HG03280 (cell line): ENCODE measurements at regions not wholly inside any gene's neighbourhood (a gene's known extent, or its start where the extent isn't known, plus 50 kb on each side); places are given as distances from the start of the nearest gene placed in this dataset.
A peak's percentile ranks its signal among the peaks of the same experiment; 100 is the strongest.
"Not testable (repeated sequence)": the region's sequence is repeated elsewhere in the genome, so short reads cannot be mapped to it uniquely, and the experiment has no call there.

Source experiments
- ATAC-seq: cut with Tn5 transposase; IDR thresholded peaks from one replicate; pipeline ENCODE4 v1.9.1; 2021; ENCODE audit warnings: mild to moderate bottlenecking, moderate library complexity; ENCODE audit not compliant: unreplicated experiment

DNA sequence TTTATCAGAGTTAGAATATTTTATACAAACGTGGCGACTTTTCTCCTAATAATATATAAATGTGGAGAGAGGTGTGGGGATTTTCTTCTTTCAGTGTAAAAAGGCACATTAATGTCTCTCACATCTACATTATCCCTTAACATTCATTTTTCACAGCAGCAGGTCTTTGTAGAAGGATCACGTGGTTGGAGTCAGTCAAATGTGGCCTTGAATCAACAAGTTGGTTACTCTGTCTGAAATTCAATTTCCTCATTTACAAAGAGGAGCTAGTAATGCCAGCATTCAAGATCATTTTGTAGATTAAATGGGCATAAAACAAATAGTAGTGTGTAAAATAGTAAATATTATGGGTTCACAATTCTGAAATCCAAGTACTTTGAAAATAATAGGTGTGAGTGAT is 183.1 kb upstream of the SEMA3E start:
- no peak for ATAC-seq

DNA sequence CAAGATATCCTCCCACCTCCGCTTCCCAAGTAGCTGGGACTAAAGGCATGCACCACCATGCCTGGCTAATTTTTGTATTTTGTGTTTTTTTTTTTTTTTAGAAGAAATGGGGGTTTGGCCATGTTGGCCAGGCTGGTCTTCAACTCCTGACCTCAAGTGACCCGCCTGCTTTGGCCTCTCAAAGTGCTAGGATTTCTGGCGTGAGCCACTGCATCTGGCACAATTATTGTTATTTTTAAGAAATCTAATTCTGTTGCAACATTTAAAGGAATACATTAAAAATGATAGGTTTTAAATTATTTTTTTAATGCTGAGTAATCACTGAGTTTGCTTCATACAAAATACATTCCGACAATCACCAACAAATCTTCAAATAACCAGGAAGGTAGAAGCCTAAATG is 178.1 kb upstream of the SEMA3E start:
- no peak for ATAC-seq

DNA sequence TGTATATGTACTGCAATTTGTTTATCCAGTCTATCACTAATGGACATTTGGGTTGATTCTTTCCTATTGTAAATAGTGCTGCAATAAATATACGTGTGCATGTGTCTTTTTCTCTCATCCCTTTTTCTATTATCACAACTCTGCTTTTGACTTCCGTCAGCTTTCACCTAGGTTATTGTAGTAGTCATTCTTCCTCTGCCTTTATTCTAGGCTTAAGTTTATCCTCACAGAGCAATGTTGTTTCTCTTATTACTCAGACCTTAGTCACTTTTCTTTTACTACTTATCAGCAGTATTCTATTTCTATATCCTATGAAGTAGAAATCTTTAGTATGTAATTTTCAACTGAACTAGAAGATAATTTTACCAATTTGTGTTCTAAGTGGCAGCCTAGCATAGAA is 175.3 kb upstream of the SEMA3E start:
- ATAC-seq = no peak

DNA sequence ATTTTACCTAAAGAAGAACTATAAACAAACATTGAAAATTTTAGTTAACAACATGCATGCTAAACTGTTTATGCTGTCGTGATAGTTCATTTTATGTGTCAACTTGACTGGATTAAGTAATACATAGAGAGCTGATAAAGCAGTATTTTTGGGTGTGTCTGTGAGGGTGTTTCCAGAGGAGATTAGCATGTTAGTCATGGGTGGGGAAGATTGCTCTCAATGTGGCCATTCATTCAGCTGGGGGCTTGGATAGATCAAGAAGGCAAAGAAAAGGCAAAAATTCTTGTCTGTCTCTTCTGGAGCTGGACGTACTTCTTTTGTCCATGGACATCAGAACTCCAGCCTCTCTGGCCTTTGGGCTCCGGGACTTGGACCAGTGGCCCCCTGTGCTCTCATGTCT is 172.9 kb upstream of the SEMA3E start:
- ATAC-seq = no peak

DNA sequence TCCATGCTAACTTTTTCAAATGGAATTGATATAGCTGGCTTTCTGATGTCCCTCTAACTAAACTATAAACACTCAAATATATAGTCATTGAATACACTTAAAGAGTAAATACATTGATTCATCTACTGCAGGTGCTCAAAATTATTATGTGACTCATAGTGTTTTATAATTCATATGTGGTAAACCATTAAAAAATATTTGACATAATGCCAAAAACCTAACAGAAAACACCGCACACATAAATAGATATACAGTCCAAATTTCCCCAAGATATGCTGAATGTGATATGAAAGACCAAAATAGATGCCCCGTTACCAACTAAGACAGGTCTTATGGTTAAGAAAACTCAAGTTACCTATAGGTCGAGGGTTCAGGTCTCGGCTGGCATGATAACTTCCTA is 171.7 kb upstream of the SEMA3E start:
- no peak for ATAC-seq

DNA sequence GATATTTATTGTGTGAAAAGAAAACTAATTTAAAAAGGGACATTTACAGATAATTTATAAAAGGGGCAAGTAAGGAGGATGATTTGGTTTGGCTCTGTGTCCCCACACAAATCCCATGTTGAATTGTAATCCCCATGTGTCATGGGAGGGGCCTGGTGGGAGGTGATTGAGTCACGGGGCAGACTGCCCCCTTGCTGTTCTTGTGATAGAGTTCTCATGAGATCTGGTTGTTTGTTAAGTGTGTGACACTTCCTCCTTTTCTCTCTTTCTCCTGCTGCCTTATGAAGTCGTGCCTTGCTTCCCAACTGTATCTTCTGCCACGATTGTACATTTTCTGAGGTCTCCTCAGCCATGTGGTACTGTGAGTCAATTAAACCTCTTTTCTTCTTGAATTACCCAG is 171.0 kb upstream of the SEMA3E start:
- ATAC-seq = no peak

DNA sequence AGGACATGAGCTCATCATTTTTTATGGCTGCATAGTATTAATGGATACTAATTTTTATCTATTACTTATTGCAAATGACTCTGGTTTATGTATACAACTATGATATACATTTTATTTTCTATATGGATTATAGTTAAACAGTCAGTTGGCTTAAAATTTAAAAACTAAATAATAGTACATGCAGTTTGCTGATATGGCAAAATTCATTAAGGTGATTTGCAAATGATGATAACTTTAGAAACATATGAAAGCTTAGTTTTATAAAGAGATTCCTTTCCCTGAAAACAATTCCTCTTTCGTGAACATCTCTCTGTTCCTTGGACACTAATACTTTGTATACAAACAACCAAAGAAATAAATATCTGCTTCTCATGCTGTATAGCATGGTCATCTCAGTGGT is 165.5 kb upstream of the SEMA3E start:
- ATAC-seq = no peak

DNA sequence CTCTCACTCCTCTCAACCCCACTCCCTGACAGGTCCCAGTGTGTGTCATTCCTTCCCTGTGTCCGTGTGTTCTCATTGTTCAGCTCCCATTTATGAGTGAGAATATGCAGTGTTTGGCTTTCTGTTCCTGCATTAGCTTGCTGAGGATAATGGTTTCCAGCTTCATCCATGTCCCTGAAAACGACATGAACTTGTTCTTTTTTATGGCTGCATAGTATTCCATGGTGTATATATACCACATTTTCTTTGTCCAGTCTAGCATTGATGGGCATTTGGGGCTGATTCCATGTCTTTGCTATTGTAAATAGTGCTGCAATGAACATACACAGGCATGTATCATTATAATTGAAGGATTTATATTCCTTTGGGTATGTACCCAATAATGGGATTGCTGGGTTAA is 163.6 kb upstream of the SEMA3E start:
- not testable (repeated sequence) for ATAC-seq

DNA sequence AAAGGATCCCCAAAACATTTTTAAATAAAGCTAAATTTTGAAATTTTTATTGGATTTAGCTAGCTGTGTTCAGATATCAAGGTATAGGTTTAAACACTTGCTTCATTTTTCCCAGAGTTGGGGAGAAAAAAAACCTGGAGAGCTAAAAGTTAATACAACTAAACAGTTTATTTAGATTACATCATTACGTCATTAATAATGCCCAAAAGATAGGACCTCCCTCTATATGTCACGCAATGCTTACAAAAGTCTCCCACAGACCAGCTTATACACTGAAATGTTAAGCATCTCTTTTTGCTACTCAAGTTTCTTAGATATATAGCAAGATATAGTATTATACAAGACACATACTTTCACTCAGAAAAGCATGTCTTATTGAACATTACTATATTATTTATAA is 160.0 kb upstream of the SEMA3E start:
- ATAC-seq = no peak

DNA sequence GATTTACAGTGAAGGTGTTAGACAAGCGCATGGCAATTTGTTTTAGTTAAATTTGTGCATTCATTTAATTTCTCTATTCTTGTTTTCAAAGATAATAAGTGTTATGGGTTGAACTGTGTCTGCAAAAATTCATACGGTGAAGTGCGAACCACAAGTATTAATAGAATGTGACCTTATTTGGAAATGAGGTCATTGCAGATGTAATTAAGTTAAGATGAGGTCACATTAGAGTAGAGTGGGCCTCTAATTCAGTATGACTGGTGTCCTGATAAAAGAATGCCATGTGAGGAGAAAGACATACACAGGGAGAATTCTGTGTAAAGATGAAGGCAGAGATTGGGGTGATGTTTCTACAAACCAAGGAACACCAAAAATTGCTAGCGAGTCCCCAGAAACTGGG is 158.8 kb upstream of the SEMA3E start:
- no peak for ATAC-seq

DNA sequence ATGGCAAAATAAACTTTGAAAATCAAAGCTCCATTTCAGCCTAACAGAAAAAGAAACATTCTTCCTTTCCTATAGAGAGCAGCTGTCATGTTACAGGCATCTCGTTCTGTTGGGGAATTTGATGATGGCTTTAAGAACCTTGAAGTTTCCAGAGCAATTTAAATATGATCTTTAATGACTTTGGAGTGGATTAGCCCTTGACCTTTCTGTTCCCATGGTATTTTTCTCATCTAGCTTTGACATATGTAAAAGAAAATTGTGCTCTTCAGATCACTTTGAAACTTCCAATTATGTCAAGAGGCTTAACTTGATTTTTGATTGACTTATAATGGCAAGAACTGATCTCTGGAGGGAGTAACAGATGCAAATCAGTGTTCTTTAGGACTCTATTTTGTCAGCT is 157.6 kb upstream of the SEMA3E start:
- no peak for ATAC-seq

DNA sequence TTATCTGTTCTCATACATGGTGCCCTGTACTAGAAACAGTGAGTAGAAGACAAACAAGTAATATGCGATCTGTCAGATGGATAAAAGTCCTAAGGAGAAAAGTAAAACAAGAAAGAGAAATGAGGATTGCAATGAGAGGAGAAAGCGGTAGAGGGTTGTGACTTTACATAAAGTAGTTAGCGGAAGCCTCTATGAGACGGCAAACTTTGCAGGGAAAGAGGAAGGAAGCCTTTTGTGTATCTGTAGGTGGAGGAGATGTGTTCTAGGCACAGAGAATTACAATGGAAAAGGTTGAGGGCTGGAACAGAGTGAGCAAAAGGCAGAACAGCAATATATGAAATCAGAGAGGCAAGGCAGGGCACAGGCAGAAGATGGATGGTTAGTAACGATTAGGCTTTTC is 150.4 kb upstream of the SEMA3E start:
- ATAC-seq = no peak

DNA sequence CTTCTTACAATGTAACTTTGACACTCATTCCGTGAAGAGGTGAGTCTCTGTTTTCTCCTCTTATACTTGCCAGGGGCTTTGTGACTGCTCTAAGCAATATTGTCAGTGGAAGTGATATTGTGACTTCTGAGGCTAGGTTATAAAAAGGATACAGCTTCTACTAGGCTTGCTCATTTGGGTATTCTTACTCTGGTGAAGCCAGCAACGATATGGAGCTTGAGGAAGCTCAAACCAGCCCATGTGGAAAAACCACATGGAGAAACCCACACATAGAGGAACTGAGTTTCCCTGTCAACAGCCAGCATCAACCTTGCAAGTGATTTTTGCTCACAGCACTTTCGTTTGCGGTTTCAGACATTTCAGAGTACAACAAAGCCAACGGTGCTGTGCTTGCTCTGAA is 149.6 kb upstream of the SEMA3E start:
- peak; percentile 51 for ATAC-seq

DNA sequence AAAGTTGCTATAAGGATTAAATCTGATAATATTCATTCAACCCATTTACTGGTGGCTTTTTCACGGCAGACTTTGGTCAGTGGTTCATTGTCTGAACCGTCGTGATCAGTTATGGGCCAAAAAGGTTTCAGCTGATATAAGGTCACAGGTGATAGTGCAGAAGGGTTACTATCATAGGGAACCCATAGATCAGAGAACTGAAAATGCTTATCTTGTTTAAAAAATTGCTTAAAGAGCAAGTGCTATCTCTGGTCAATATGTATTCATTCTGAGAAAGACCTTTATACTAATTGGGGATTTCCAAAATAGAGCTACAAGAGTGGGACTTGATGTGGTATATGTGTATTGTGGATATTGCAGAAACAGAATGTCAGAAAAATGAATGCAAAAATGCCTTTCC is 147.8 kb upstream of the SEMA3E start:
- no peak for ATAC-seq

DNA sequence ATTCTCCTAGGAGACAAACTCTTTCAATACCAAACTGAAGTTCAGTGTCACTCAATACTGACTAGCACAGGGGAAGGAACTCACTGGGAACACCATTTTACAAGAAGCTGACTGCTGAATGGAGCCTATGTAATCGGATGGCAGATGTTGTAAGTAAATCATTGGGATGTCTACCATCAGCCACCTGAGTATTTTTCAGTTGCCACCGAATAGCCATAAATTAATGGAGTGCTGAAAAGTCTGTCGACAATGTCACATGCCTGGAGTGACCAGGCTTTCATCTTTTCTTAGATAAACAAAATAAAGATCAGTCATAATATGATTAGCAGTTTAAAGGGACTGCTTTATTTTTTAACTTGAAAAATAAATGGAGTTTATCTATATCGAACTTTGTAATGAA is 145.9 kb upstream of the SEMA3E start:
- ATAC-seq = no peak

DNA sequence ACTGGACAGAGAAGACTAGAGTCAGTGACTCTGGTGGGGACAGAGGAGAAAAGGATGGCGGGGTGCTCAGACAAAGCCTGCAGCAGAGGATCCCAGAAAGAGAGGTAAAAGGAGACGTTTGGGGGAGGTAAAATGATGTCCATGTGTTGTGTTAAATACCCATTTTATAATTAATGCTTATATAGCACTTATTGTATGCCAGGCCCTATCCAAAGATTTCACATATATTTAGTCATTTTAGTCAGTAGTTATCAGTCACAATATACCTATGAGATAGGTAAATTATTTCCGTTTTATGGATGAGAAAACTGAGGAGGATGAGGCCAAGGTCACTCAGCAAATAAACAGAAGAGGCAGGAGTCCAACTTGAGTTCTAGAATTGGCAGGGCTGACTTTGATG is 144.6 kb upstream of the SEMA3E start:
- no peak for ATAC-seq

DNA sequence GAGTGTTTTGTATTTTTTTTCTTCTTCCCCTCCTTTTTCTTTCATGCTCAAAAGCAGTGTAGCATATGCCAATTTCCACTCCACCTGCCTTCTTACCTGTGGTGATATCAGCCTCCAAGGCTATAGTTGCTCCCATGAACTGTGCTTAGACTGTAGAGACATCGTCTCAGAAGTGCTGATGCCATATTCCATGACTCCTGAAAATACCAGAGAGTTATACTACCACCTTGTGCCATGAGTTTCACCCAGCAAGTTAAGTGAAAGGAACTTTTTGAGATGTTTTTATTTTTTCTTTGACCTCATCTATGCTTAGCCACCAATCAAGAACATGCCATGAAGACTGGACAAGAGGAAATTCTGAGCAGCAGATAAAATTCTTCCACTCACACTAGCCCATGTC is 142.8 kb upstream of the SEMA3E start:
- ATAC-seq = no peak

DNA sequence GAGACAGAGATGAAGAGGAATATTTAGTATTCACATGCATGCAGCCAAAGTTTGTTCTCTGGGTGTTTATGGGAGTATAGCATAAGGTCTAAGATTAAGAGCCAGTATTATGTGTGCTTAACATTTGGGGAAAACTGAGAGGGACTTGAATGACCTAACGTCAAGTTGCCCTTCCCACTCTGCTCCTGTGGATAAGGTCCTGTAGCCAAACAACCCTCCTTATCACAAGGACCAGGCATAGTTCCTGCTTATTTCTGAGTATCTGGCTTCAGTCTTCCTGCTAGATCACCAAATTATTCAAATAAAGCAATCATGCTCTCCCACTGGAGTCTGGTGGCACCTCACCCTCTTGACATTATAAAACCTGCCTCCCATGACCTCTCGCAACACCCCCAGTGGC is 137.9 kb upstream of the SEMA3E start:
- ATAC-seq = no peak

DNA sequence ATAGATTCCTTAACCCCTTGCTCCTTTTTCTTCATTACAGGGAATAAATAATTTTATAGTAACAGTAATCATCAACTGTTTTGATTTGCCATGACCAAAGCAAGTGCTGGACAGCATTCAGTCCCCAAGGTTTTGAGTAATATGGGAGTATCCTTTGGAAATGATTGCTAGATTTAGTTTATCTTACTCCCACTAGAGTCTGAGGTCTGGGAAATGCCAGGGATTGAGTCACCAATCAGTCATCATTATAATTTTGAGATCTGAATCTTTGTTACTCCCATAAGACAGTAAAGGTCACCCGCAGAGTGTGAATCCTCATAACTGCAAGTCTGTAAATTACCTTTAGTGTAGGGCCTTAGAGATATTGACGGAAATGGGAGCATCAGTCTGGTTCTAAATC is 133.7 kb upstream of the SEMA3E start:
- ATAC-seq = no peak

DNA sequence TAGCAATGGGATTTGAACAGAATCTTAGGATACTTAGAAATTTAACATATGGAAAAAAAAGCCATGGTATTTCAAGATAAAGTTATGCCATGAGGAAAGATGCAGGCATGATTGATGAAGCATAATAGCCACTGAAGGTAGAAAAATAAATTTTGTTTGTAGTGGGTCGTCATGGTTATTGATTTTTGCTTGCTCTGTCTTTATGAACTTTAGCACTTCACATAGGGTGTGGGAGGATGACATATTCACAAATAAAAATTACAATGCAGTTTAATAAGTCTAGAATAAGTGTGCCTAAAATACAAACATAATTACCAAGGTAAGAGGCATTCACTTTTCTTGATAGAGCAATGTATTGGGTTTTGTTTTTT is 129.1 kb upstream of the SEMA3E start:
- ATAC-seq = no peak

DNA sequence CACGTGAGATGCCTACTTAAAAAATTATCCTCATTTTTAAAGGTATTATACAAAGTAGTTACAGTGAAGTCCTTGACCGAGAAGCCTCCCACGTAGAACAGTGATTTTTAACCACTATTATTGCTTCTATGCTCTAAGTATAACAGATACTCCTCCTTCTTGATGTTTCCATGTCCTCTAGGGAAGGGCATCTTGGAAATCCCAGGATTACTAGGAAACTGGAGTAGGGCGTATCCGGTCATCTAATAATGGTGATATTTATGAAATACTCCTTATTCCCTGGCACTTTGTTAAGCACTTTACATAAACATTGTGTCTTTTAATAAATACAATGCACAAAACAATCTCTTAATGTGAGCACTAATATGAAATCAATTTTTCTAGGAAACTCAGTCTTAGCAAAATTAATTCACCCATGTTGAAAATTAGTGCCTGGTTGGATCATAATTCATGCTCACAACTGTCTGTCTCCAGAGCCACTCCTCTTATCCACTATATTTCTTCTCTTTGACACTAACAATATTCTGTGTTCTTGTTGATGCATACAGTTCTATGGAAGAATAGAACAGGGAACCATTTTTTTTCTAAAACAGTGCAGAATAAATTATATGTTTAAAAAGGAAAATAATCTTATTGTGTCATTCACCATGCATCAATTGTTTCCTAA is 128.6 kb upstream of the SEMA3E start:
- no peak for ATAC-seq

DNA sequence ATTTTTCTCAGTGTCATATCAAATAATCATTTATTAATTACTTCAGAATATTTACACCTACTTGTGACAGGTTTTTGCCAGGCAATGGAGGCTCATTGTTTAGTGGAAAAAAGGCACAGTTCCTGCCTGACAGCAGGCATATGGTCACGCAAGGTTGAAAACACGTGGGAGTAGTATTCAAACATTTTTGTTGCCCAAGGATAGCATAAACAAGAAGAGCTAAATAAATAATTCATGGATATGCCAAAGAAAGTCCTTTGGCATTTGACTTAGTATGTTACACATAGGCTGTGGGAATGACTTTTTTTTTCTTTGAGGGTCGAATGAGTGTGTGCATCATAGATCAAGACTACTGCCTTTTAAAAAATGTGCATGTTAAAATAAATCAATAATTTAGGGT is 120.5 kb upstream of the SEMA3E start:
- no peak for ATAC-seq

DNA sequence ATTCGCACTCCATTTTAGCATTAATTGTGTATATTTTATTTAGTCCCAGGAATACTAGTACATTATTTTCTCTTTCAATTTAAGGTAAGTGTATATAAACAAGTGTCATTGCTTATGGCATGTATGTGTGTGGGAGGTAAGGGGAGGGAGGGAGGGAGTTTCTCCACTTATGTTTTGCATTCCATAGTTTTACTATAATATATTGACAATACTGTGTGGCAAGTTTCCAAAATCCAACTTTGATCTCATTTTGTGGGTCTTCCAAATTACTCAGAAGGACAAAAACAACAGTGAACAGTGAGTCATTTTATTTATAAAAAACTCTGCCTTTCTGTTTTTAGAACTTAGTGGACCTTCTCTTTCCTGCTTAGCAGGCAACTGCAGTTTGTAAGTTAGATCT is 102.3 kb upstream of the SEMA3E start:
- ATAC-seq = no peak

DNA sequence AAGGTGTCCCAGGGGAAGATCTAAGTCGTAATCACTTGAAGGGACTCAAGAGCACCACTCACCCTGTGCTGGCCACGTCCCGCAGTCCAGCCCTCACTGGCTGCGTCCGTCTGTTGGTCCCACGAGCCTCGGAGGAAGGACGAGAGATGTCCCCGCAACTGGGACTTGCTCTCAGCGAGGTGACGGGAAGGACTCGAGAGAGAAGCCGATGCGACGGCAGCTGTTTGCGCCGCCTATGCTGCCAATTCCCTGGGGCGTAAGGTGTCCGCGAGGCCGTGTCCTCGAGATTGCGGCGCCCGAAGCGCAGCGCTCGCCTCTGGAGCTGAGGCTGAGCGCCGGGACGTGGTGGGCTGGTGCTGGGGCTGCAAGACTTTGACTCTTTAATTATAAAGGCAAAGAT is 100.6 kb upstream of the SEMA3E start:
- ATAC-seq = no peak
